Stimulated activated CD4-positive, alpha-beta T cell treated with anti-CD3 and anti-CD28 coated beads, Interleukin-15, amount 100 ng/mL, for 24 hours (primary cell): ENCODE measurements at regions not wholly inside any gene's neighbourhood (a gene's known extent, or its start where the extent isn't known, plus 50 kb on each side); places are given as distances from the start of the nearest gene placed in this dataset.
"Not testable (repeated sequence)": the region's sequence is repeated elsewhere in the genome, so short reads cannot be mapped to it uniquely, and the experiment has no call there.

ENCODE experiments used
- DNase-seq: peaks from one replicate; pipeline ENCODE4 v3.0.0-alpha.2; 2020

GRCh38 chr17:77038884-77039555, 101.7 kb upstream of the SEC14L1 start:
- no peak for DNase-seq

- no peak for DNase-seq
Measured at GRCh38 chr17:77042476-77043231, 98.1 kb upstream of the SEC14L1 start.

- no peak for DNase-seq
Measured at GRCh38 chr17:77045441-77046041, 95.2 kb upstream of the SEC14L1 start.

GRCh38 chr17:77049440-77049839, 91.3 kb upstream of the SEC14L1 start:
- DNase-seq: no peak

- not testable (repeated sequence) for DNase-seq
Measured at GRCh38 chr17:77050901-77051300, 89.9 kb upstream of the SEC14L1 start.

- no peak for DNase-seq
Measured at GRCh38 chr17:77054936-77055335, 85.8 kb upstream of the SEC14L1 start.

GRCh38 chr17:77055453-77055852, 85.3 kb upstream of the SEC14L1 start:
- no peak for DNase-seq

GRCh38 chr17:77058016-77058415, 82.8 kb upstream of the SEC14L1 start:
- no peak for DNase-seq

- DNase-seq: no peak
Measured at GRCh38 chr17:77061669-77062068, 79.1 kb upstream of the SEC14L1 start.

GRCh38 chr17:77064598-77064997, 76.2 kb upstream of the SEC14L1 start:
- no peak for DNase-seq

GRCh38 chr17:77066165-77066564, 74.6 kb upstream of the SEC14L1 start:
- no peak for DNase-seq

- DNase-seq: peak; percentile 60
Measured at GRCh38 chr17:77066726-77067409, 73.9 kb upstream of the SEC14L1 start.

GRCh38 chr17:77068915-77069314, 71.9 kb upstream of the SEC14L1 start:
- no peak for DNase-seq

- DNase-seq: no peak
Measured at GRCh38 chr17:77070888-77071279, 69.9 kb upstream of the SEC14L1 start.

GRCh38 chr17:77071925-77072490, 68.8 kb upstream of the SEC14L1 start:
- DNase-seq: no peak

GRCh38 chr17:77072670-77073069, 68.1 kb upstream of the SEC14L1 start:
- DNase-seq: no peak

GRCh38 chr17:77074681-77075080, 66.1 kb upstream of the SEC14L1 start:
- no peak for DNase-seq

- DNase-seq: no peak
Measured at GRCh38 chr17:77076124-77076830, 64.5 kb upstream of the SEC14L1 start.

GRCh38 chr17:77083531-77083930, 57.2 kb upstream of the SEC14L1 start:
- DNase-seq: no peak

GRCh38 chr17:77085926-77086432, 54.8 kb upstream of the SEC14L1 start:
- no peak for DNase-seq

GRCh38 chr17:77086433-77087010, 54.2 kb upstream of the SEC14L1 start:
- peak; percentile 91 for DNase-seq
